Osteoblast (primary cell): ENCODE measurements at regions not wholly inside any gene's neighbourhood (a gene's known extent, or its start where the extent isn't known, plus 50 kb on each side); places are given as distances from the start of the nearest gene placed in this dataset.

Source experiments
- DNase-seq: peaks from one replicate; pipeline ENCODE4 v3.0.0; 2011; ENCODE audit warnings: low spot score, mixed read lengths; ENCODE audit not compliant: insufficient read length; ENCODE audit errors: missing footprints
- H2AFZ ChIP-seq: 2 replicates; pipeline ENCODE4 v1.6.0; 2011; ENCODE audit warnings: mild to moderate bottlenecking, low read length
- H3K27ac ChIP-seq: 2 replicates; pipeline ENCODE4 v1.5.1; 2011; ENCODE audit warnings: mild to moderate bottlenecking, low read depth, low read length, moderate library complexity
- H3K27me3 ChIP-seq: 2 replicates; pipeline ENCODE4 v1.6.0; 2012; ENCODE audit warnings: mild to moderate bottlenecking, control low read depth, inconsistent platforms, low read length, moderate library complexity; ENCODE audit not compliant: insufficient read depth
- H3K36me3 ChIP-seq: 2 replicates; pipeline ENCODE4 v1.5.1; 2011; ENCODE audit warnings: mild to moderate bottlenecking, low read length, control low read depth, moderate library complexity; ENCODE audit not compliant: insufficient read depth
- H3K4me1 ChIP-seq: 2 replicates; pipeline ENCODE4 v1.5.1; 2011; ENCODE audit warnings: mild to moderate bottlenecking, low read length, control low read depth, moderate library complexity; ENCODE audit not compliant: insufficient read depth
- H3K4me2 ChIP-seq: 2 replicates; pipeline ENCODE4 v1.6.0; 2011; ENCODE audit warnings: mild to moderate bottlenecking, low read length; ENCODE audit not compliant: insufficient read depth
- H3K4me3 ChIP-seq: fragments of 200-600 bp; sonication (generic); 3 replicates; pipeline ENCODE4 v1.5.1; 2012; ENCODE audit warnings: mild to moderate bottlenecking, low read length, inconsistent platforms; ENCODE audit not compliant: insufficient read depth
- H3K79me2 ChIP-seq: 2 replicates; pipeline ENCODE4 v1.6.0; 2012; ENCODE audit warnings: mild to moderate bottlenecking, low read length, control low read depth, inconsistent platforms; ENCODE audit not compliant: insufficient read depth
- H3K9me3 ChIP-seq: 2 replicates; pipeline ENCODE4 v1.5.1; 2011; ENCODE audit warnings: low read depth, low read length, control low read depth
- H4K20me1 ChIP-seq: 2 replicates; pipeline ENCODE4 v1.6.0; 2012; ENCODE audit warnings: mild to moderate bottlenecking, low read length, control low read depth; ENCODE audit not compliant: insufficient read depth
- TF ChIP-seq, protein P1 (sequence below): IDR thresholded peaks from 2 replicates; pipeline ENCODE4 v1.5.1; 2011; ENCODE audit warnings: mild to moderate bottlenecking, low read depth, low read length, moderate library complexity; ENCODE audit errors: extremely low read depth

DNA sequence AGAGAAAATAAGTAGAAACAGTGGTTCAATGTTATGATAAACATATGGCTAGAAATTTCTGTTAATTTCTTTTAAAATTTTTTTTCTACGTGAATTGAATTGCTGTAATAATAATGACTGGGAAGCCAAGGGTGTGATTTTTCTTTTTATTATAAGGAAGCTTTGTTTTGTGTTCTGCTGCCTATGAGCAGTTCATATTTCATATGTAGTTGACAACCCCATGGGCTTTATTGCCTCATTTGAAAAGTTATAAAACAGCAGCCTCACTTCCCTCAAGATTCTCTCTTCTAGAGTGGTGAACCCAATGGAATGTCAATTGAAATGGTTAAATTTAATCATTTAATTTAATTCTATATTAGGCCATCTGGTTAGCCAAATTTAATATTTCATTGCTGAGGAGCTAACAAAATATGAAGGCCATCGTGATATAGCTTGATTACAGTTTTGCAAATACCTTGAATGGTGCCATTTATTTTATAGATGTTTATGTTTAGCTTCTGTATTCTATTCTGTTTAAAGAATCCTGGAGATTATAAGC is 72.6 kb upstream of the DOCK10 start:
- TF ChIP-seq, protein P1, sequence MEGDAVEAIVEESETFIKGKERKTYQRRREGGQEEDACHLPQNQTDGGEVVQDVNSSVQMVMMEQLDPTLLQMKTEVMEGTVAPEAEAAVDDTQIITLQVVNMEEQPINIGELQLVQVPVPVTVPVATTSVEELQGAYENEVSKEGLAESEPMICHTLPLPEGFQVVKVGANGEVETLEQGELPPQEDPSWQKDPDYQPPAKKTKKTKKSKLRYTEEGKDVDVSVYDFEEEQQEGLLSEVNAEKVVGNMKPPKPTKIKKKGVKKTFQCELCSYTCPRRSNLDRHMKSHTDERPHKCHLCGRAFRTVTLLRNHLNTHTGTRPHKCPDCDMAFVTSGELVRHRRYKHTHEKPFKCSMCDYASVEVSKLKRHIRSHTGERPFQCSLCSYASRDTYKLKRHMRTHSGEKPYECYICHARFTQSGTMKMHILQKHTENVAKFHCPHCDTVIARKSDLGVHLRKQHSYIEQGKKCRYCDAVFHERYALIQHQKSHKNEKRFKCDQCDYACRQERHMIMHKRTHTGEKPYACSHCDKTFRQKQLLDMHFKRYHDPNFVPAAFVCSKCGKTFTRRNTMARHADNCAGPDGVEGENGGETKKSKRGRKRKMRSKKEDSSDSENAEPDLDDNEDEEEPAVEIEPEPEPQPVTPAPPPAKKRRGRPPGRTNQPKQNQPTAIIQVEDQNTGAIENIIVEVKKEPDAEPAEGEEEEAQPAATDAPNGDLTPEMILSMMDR, result no peak
- H3K4me2 ChIP-seq, result no peak overlapping the region
- no peak overlapping the region for H2AFZ ChIP-seq
- H3K9me3 ChIP-seq, result no peaks in the 10 kb centered on the region
- no peaks in the 10 kb centered on the region for H3K79me2 ChIP-seq
- no peaks in the 10 kb centered on the region for H3K36me3 ChIP-seq
- no peak overlapping the region for H3K4me3 ChIP-seq
- H3K27ac ChIP-seq, result no peak overlapping the region
- H3K4me1 ChIP-seq, result peaks cover 15% of the 10 kb centered on the region
- no peaks in the 10 kb centered on the region for H4K20me1 ChIP-seq
- H3K27me3 ChIP-seq, result no peaks in the 10 kb centered on the region
- DNase-seq, result no peak

DNA sequence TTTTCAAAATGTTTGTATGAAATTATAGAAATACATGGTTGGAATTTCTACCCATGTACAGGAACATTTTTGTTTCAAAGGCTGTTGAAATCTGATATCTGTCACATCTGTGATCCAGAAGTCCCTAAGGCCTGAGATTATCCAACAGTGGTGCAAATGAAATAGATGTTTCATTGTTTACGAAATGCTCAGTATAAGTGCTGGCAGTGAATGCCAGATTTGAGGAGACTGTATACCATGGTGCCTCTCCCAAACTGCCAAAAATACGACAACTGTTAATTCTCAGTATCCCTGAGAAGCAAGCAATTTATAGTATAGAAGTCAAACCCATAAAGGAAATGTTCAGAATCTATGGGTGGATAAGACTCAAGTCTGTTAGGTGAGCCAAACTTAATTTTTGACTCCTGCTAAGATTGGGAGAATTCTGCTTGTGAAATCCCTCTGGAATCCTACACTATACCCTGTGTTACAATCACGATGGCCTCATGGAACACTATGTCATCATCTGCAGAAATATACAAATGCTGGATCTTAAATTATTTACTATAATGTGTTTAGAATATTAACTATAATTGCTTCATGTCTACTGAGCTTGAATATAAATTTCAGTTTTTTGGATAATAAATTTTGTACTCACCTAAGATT is 71.2 kb upstream of the DOCK10 start:
- Histone ChIP-seq H3K27me3 (no peaks in the 10 kb centered on the region), H3K4me1 (peaks cover 15% of the 10 kb centered on the region), H2AFZ (no peak overlapping the region), H3K36me3 (no peaks in the 10 kb centered on the region), H3K79me2 (no peaks in the 10 kb centered on the region), H3K4me3 (no peak overlapping the region), H3K9me3 (no peaks in the 10 kb centered on the region), H3K27ac (no peak overlapping the region), H4K20me1 (no peaks in the 10 kb centered on the region), H3K4me2 (no peak overlapping the region)
- TF ChIP-seq, protein P1, result no peak
- no peak for DNase-seq

DNA sequence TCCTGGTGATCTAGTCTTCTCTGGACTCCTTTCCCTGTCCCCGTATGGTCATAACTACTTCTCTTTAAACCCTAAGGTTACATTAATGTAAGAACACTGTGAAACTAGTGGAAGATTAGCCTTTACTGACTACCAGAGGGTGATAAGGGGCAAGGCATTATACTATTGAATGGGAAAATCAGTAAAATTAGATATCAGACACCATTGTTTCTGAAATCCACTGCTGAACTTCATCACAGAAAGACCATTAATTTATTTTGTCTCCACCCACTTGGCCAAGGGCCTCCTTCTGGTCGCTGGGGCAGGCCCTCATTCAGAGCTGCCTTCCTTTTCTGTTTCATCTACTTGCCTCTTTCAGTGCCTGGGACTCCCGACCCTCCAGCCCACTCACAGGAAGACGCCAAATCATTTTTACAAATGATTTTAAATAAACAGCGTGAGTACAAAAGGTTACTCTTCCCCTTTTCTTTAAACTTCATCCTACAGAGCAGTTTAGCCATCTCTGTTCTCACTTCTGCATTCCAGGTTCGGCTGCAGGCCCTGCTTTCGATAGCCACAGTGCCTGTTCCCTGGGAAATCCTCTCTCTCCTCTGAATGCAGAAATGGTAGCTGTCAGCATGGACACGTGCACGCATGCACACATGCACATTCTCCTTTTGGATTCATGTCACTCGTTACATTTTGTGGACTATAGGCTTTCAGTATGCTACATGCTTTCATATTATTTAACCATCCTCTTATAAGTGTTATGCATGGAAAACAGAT is 70.3 kb upstream of the DOCK10 start:
- Histone ChIP-seq H3K9me3 (no peaks in the 10 kb centered on the region), H2AFZ (peak overlapping the region; percentile 44), H4K20me1 (no peaks in the 10 kb centered on the region), H3K79me2 (no peaks in the 10 kb centered on the region), H3K4me2 (no peak overlapping the region), H3K27ac (no peak overlapping the region), H3K4me1 (peaks cover 10% of the 10 kb centered on the region), H3K4me3 (no peak overlapping the region), H3K27me3 (no peaks in the 10 kb centered on the region), H3K36me3 (no peaks in the 10 kb centered on the region)
- TF ChIP-seq, protein P1, result no peak
- DNase-seq, result no peak

DNA sequence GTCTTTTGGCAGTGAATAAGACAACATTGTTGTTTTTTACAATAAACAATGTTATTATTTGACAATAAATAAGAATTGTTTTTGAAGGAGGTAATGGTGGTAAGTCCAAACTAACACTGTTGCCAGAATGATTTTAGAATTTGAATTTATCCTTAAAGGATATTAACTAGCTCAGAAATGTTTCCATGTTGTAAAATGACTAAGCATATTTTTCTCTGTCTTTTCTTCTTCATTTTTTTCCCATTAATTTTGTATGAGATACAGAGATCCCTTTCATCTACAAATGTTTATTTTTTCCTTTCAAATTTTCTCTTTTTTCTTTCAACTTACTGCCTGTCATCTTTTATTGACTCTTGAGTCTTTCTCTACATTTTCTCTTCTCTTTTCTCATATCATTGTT is 66.5 kb upstream of the DOCK10 start:
- Histone ChIP-seq H3K4me2 (no peak overlapping the region), H2AFZ (peak overlapping the region; percentile 18), H3K4me3 (no peak overlapping the region), H3K27ac (no peak overlapping the region), H4K20me1 (no peaks in the 10 kb centered on the region), H3K4me1 (peaks cover 21% of the 10 kb centered on the region), H3K79me2 (no peaks in the 10 kb centered on the region), H3K36me3 (no peaks in the 10 kb centered on the region), H3K9me3 (no peaks in the 10 kb centered on the region), H3K27me3 (no peaks in the 10 kb centered on the region)
- DNase-seq, result no peak
- TF ChIP-seq, protein P1, result no peak
